Glutamatergic neuron (in vitro differentiated cells): ENCODE measurements at regions not wholly inside any gene's neighbourhood (a gene's known extent, or its start where the extent isn't known, plus 50 kb on each side); places are given as distances from the start of the nearest gene placed in this dataset.

ENCODE experiments used
- DNase-seq: peaks from one replicate; pipeline ENCODE4 v3.0.0; 2022
- H3K27ac Mint-ChIP-seq: one replicate; pipeline ENCODE4 v1.8.0; 2020; ENCODE audit warnings: mild to moderate bottlenecking, mixed read lengths, inconsistent platforms; ENCODE audit not compliant: unreplicated experiment
- H3K27me3 Mint-ChIP-seq: one replicate; pipeline ENCODE4 v1.8.0; 2020; ENCODE audit warnings: mild to moderate bottlenecking, moderate library complexity, mixed read lengths, inconsistent platforms; ENCODE audit not compliant: unreplicated experiment
- H3K36me3 Mint-ChIP-seq: one replicate; pipeline ENCODE4 v1.8.0; 2020; ENCODE audit warnings: mild to moderate bottlenecking, mixed read lengths, inconsistent platforms; ENCODE audit not compliant: unreplicated experiment
- H3K4me1 Mint-ChIP-seq: one replicate; pipeline ENCODE4 v1.8.0; 2020; ENCODE audit warnings: mild to moderate bottlenecking, low read depth, mixed read lengths, inconsistent platforms; ENCODE audit not compliant: unreplicated experiment
- H3K4me3 Mint-ChIP-seq: one replicate; pipeline ENCODE4 v1.8.0; 2020; ENCODE audit warnings: mild to moderate bottlenecking, mixed read lengths, inconsistent platforms; ENCODE audit not compliant: unreplicated experiment
- H3K9me3 Mint-ChIP-seq: one replicate; pipeline ENCODE4 v1.8.0; 2020; ENCODE audit warnings: mild to moderate bottlenecking, moderate library complexity, mixed read lengths, inconsistent platforms; ENCODE audit not compliant: unreplicated experiment
- TF ChIP-seq, protein P1 (sequence below): fragments of 200-600 bp; sonication (generic); IDR thresholded peaks from one replicate; pipeline ENCODE4 v1.5.0; 2021; ENCODE audit not compliant: partially characterized antibody, unreplicated experiment

DNA sequence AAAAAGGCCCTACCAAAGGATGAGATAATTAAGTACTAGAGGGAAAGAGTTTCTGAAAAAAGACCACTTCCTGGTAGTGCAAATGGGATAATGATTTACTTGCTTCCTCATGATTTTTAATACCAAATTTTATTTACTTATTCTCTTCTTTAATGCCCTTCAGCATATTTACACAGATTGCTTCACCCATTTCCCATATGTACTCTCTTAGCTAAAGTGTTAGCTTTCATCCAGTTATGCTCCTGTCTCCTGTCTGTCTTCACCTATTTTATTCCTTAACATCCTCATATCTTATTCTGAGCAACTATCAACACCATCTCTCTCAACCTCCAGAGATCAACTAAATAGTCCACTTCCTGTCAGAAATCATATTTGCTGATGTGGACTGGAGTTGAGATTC is 183.2 kb upstream of the HS3ST1 start:
- Mint-ChIP-seq H3K27ac (no peak overlapping the region), H3K27me3 (no peaks in the 10 kb centered on the region), H3K36me3 (no peaks in the 10 kb centered on the region), H3K4me3 (no peak overlapping the region), H3K4me1 (no peaks in the 10 kb centered on the region), H3K9me3 (no peaks in the 10 kb centered on the region)
- TF ChIP-seq, protein P1, sequence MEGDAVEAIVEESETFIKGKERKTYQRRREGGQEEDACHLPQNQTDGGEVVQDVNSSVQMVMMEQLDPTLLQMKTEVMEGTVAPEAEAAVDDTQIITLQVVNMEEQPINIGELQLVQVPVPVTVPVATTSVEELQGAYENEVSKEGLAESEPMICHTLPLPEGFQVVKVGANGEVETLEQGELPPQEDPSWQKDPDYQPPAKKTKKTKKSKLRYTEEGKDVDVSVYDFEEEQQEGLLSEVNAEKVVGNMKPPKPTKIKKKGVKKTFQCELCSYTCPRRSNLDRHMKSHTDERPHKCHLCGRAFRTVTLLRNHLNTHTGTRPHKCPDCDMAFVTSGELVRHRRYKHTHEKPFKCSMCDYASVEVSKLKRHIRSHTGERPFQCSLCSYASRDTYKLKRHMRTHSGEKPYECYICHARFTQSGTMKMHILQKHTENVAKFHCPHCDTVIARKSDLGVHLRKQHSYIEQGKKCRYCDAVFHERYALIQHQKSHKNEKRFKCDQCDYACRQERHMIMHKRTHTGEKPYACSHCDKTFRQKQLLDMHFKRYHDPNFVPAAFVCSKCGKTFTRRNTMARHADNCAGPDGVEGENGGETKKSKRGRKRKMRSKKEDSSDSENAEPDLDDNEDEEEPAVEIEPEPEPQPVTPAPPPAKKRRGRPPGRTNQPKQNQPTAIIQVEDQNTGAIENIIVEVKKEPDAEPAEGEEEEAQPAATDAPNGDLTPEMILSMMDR, result no peak
- DNase-seq, result no peak

DNA sequence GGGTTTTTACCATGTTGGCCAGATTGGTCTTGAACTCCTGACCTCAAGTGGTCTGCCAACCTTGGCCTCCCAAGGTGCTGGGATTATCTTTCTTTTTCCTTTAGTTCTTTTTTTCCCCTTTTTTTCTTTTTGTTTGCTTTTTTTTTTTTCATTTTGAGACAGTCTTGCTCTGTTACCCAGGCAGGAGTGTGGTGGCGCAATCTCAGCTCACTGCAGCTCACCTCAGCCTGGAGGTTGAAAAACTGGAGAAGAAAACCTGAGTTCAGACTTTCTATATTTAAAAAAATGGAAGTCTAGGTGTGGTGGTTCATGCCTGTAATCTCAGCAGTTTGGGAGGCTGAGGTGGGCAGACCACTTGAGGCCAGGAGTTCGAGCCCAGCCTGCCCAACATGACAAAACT is 181.1 kb upstream of the HS3ST1 start:
- no peaks in the 10 kb centered on the region for H3K36me3 Mint-ChIP-seq
- H3K4me3 Mint-ChIP-seq, result no peak overlapping the region
- no peak for DNase-seq
- no peaks in the 10 kb centered on the region for H3K4me1 Mint-ChIP-seq
- TF ChIP-seq, protein P1, result no peak
- no peaks in the 10 kb centered on the region for H3K27me3 Mint-ChIP-seq
- H3K9me3 Mint-ChIP-seq, result no peaks in the 10 kb centered on the region
- no peak overlapping the region for H3K27ac Mint-ChIP-seq

DNA sequence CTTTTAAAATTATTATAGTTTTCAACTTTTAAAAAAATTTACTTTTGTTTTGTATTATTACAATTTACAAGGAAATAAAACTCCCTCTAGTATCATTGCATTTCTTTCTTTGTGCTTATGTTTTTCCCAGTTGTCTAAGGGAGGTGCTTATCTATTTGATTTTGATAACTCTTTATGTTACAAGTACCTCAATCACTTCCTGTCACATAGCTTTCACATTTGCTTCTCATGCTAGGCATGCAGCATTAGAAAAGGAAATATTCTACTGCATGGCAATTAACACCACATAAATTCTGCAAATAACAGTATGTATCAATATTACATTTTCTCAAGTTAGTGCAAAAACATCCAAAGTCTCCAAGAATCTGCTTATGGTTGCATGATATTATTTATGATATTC is 180.3 kb upstream of the HS3ST1 start:
- no peaks in the 10 kb centered on the region for H3K36me3 Mint-ChIP-seq
- DNase-seq, result no peak
- no peaks in the 10 kb centered on the region for H3K4me1 Mint-ChIP-seq
- H3K9me3 Mint-ChIP-seq, result no peaks in the 10 kb centered on the region
- H3K4me3 Mint-ChIP-seq, result no peak overlapping the region
- no peaks in the 10 kb centered on the region for H3K27me3 Mint-ChIP-seq
- TF ChIP-seq, protein P1, result no peak
- H3K27ac Mint-ChIP-seq, result no peak overlapping the region

DNA sequence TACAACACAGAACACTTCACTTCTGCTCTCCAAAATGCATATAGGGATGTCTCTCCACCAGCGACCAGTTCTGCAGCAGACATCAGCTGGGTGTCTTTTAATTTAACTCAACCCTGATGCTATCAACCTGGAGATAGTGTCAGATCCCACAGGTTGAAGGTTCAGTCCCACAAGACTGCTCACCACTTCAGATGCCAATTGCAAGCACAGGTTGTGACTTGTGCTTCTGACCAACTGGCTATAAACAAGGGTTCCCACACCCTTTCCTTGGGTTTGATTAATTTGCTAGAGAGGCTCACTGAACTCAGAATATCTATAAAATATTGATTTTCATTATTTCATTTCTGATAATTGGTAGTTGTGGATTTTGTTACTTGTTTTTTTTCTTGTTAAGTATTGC is 177.4 kb upstream of the HS3ST1 start:
- TF ChIP-seq, protein P1, result no peak
- DNase-seq, result no peak
- H3K27me3 Mint-ChIP-seq, result no peaks in the 10 kb centered on the region
- H3K4me1 Mint-ChIP-seq, result no peaks in the 10 kb centered on the region
- no peak overlapping the region for H3K27ac Mint-ChIP-seq
- no peaks in the 10 kb centered on the region for H3K9me3 Mint-ChIP-seq
- no peak overlapping the region for H3K4me3 Mint-ChIP-seq
- H3K36me3 Mint-ChIP-seq, result no peaks in the 10 kb centered on the region

DNA sequence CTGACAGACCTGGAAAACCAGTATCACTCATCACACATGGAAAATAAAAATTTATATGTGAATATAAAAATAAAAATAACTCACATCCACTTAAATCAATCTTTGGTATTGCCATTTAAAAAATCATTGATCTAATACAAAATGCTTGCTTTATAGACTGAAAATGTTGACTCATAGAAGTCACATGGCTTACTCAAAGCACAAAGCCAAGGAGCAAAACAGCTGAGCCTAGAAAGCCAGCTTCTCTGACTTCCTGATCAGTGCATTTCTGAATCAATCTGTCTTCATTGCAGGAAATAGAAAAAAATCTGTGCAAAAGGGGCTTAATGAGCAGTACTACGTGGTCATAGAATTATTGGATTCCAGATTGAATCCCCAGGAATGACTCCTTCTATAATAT is 176.9 kb upstream of the HS3ST1 start:
- no peaks in the 10 kb centered on the region for H3K36me3 Mint-ChIP-seq
- H3K27me3 Mint-ChIP-seq, result no peaks in the 10 kb centered on the region
- no peaks in the 10 kb centered on the region for H3K4me1 Mint-ChIP-seq
- no peak overlapping the region for H3K4me3 Mint-ChIP-seq
- H3K9me3 Mint-ChIP-seq, result no peaks in the 10 kb centered on the region
- TF ChIP-seq, protein P1, result no peak
- no peak for DNase-seq
- no peak overlapping the region for H3K27ac Mint-ChIP-seq
